ENCODE measurements at regions not wholly inside any gene's neighbourhood (a gene's known extent, or its start where the extent isn't known, plus 50 kb on each side); places are given as distances from the start of the nearest gene placed in this dataset.

- 48 to 57% methylated on average over 3 of the region's 3 CpGs for WGBS, 2 experiments (ENCODE audit: low coverage in 1 of 2, low lambda C conversion rate in 2 of 2, missing lambda C conversion rate in 2 of 2)
Measured at GRCh38 chr9:78778318-78778717, 481.4 kb downstream of the PSAT1 start.

DNA sequence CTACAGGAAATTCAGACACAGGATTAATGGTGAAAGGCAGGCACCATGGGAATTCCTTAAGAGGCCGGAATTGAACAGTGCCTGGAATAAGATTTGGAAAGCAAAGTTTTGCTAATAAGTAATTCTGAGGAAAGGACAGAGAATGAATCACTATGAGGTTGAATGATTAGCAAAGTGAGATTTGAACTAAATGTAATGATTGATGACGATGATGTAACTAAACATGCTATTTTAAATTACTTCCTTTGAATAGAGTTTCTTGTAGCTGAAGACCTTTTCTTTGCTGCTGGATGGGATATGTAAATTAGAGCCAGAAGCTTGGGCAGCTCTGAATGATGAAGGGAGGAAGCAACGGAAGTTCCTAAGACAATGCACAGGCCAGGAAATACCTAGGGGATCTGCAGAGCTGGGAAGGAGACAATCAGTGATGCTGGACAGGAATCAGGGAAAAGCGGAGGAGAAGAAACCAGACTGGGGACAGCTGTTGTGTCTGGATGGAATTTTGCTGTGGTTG is 482.0 kb downstream of the PSAT1 start:
- no peaks in the 10 kb centered on the region for H4K20me1 ChIP-seq (ENCODE audit: insufficient read depth)
- H3K27ac ChIP-seq: no peak overlapping the region
- no peak overlapping the region for H2AFZ ChIP-seq
- no peaks in the 10 kb centered on the region for H3K9me2 ChIP-seq (ENCODE audit: insufficient read depth)
- no peak overlapping the region for H3K4me2 ChIP-seq (ENCODE audit: unreplicated experiment)
- H3K4me1 ChIP-seq (ENCODE audit: insufficient read depth): no peaks in the 10 kb centered on the region
- in situ Hi-C loops (cut with MboI): no loop called here
- no peaks in the 10 kb centered on the region for H3F3A ChIP-seq (ENCODE audit: insufficient read depth)
- WGBS, 2 experiments (ENCODE audit: low coverage in 1 of 2, low lambda C conversion rate in 2 of 2, missing lambda C conversion rate in 2 of 2): 64 to 66% methylated on average over 4 of the region's 4 CpGs
- H3K36me3 ChIP-seq (ENCODE audit: low read depth): no peaks in the 10 kb centered on the region
- no peak overlapping the region for H3K9ac ChIP-seq
- DNase-seq: no peak
- no peaks in the 10 kb centered on the region for H3K27me3 ChIP-seq (replicated peaks; ENCODE audit: insufficient read depth)
- H3K4me3 ChIP-seq: no peak overlapping the region
- H3K9me3 ChIP-seq (ENCODE audit: low read depth): no peaks in the 10 kb centered on the region
- no peaks in the 10 kb centered on the region for H3K79me2 ChIP-seq (ENCODE audit: insufficient read depth)
- TF ChIP-seq EZH2 (IDR thresholded peaks at IDR 0.05; ENCODE audit: insufficient read depth, poor library complexity, severe bottlenecking): no peak
- no peak for TF ChIP-seq EZH2phosphoT487 (IDR thresholded peaks at IDR 0.05; ENCODE audit: insufficient read depth, low read depth)

More at GRCh38 chr9:78778318-78778717, 481.4 kb downstream of the PSAT1 start:
- H3K79me2 ChIP-seq (ENCODE audit: insufficient read depth): no peaks in the 10 kb centered on the region
- H4K20me1 ChIP-seq (ENCODE audit: insufficient read depth): no peaks in the 10 kb centered on the region
- no peaks in the 10 kb centered on the region for H3F3A ChIP-seq (ENCODE audit: insufficient read depth)
- in situ Hi-C loops (cut with MboI): no loop called here
- H3K4me1 ChIP-seq (ENCODE audit: insufficient read depth): no peaks in the 10 kb centered on the region
- no peak for DNase-seq
- H3K9me3 ChIP-seq (ENCODE audit: low read depth): no peaks in the 10 kb centered on the region
- no peak overlapping the region for H3K9ac ChIP-seq
- H2AFZ ChIP-seq: no peak overlapping the region
- no peak overlapping the region for H3K4me2 ChIP-seq (ENCODE audit: unreplicated experiment)
- no peaks in the 10 kb centered on the region for H3K27me3 ChIP-seq (replicated peaks; ENCODE audit: insufficient read depth)
- H3K9me2 ChIP-seq (ENCODE audit: insufficient read depth): no peaks in the 10 kb centered on the region
- no peak overlapping the region for H3K4me3 ChIP-seq
- no peaks in the 10 kb centered on the region for H3K36me3 ChIP-seq (ENCODE audit: low read depth)
- TF ChIP-seq EZH2phosphoT487 (IDR thresholded peaks at IDR 0.05; ENCODE audit: insufficient read depth, low read depth): no peak
- TF ChIP-seq EZH2 (IDR thresholded peaks at IDR 0.05; ENCODE audit: insufficient read depth, poor library complexity, severe bottlenecking): no peak
- H3K27ac ChIP-seq: no peak overlapping the region

GRCh38 chr9:78781681-78782080 is 484.8 kb downstream of the PSAT1 start:
- H3K27me3 ChIP-seq (replicated peaks; ENCODE audit: insufficient read depth): no peaks in the 10 kb centered on the region
- no peaks in the 10 kb centered on the region for H3K36me3 ChIP-seq (ENCODE audit: low read depth)
- H3K79me2 ChIP-seq (ENCODE audit: insufficient read depth): no peaks in the 10 kb centered on the region
- H3K4me3 ChIP-seq: no peak overlapping the region
- peak; percentile 51 for DNase-seq
- H3K27ac ChIP-seq: no peak overlapping the region
- WGBS, 2 experiments (ENCODE audit: low coverage in 1 of 2, low lambda C conversion rate in 2 of 2, missing lambda C conversion rate in 2 of 2): 86% methylated on average over 4 of the region's 4 CpGs
- peaks cover 9% of the 10 kb centered on the region; the same call in 1 of the 2 replicates for H3F3A ChIP-seq (ENCODE audit: insufficient read depth)
- TF ChIP-seq EZH2phosphoT487 (IDR thresholded peaks at IDR 0.05; ENCODE audit: insufficient read depth, low read depth) (no peak), EZH2 (IDR thresholded peaks at IDR 0.05; ENCODE audit: insufficient read depth, poor library complexity, severe bottlenecking) (no peak)
- H3K4me1 ChIP-seq (ENCODE audit: insufficient read depth): peaks cover 8% of the 10 kb centered on the region
- no peaks in the 10 kb centered on the region for H3K9me2 ChIP-seq (ENCODE audit: insufficient read depth)
- H3K9ac ChIP-seq: no peak overlapping the region
- in situ Hi-C loops (cut with MboI): no loop called here
- H4K20me1 ChIP-seq (ENCODE audit: insufficient read depth): no peaks in the 10 kb centered on the region
- no peaks in the 10 kb centered on the region for H3K9me3 ChIP-seq (ENCODE audit: low read depth)
- H3K4me2 ChIP-seq (ENCODE audit: unreplicated experiment): no peak overlapping the region
- no peak overlapping the region for H2AFZ ChIP-seq

- DNase-seq: no peak
- no peak overlapping the region for H2AFZ ChIP-seq
- H3K4me1 ChIP-seq (ENCODE audit: insufficient read depth): peaks cover 13% of the 10 kb centered on the region
- H3K9me3 ChIP-seq (ENCODE audit: low read depth): no peaks in the 10 kb centered on the region
- in situ Hi-C loops (cut with MboI): no loop called here
- H3K27me3 ChIP-seq (replicated peaks; ENCODE audit: insufficient read depth): no peaks in the 10 kb centered on the region
- 76 to 79% methylated on average over 3 of the region's 3 CpGs for WGBS, 2 experiments (ENCODE audit: low coverage in 1 of 2, low lambda C conversion rate in 2 of 2, missing lambda C conversion rate in 2 of 2)
- no peaks in the 10 kb centered on the region for H3K79me2 ChIP-seq (ENCODE audit: insufficient read depth)
- H3K4me3 ChIP-seq: no peak overlapping the region
- no peak for TF ChIP-seq EZH2phosphoT487 (IDR thresholded peaks at IDR 0.05; ENCODE audit: insufficient read depth, low read depth)
- TF ChIP-seq EZH2 (IDR thresholded peaks at IDR 0.05; ENCODE audit: insufficient read depth, poor library complexity, severe bottlenecking): no peak
- no peaks in the 10 kb centered on the region for H4K20me1 ChIP-seq (ENCODE audit: insufficient read depth)
- no peak overlapping the region for H3K9ac ChIP-seq
- peaks cover 14% of the 10 kb centered on the region; the same call in 1 of the 2 replicates for H3F3A ChIP-seq (ENCODE audit: insufficient read depth)
- no peak overlapping the region for H3K4me2 ChIP-seq (ENCODE audit: unreplicated experiment)
- H3K27ac ChIP-seq: no peak overlapping the region
- no peaks in the 10 kb centered on the region for H3K36me3 ChIP-seq (ENCODE audit: low read depth)
- no peaks in the 10 kb centered on the region for H3K9me2 ChIP-seq (ENCODE audit: insufficient read depth)
Measured at GRCh38 chr9:78782234-78782633, 485.3 kb downstream of the PSAT1 start.

DNA sequence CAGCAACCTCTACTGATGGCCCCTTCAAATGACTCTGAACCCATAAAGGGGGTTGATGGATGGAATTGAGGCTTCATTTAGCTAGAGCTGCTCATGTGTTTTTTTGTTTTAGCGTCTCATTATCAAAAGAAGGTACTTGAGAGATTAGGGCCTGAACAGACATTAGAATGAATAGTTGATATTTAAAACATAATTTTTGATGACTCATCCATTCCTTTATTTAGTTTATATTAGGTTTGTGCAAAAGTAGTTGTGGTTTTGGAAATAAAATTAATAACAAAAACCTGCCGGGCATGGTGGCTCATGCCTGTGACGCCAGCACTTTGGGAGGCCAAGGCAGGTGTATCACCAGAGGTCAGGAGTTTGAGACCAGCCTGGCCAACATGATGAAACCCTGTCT is 485.9 kb downstream of the PSAT1 start:
- Histone ChIP-seq H4K20me1 (ENCODE audit: insufficient read depth) (no peaks in the 10 kb centered on the region), H3K27me3 (replicated peaks; ENCODE audit: insufficient read depth) (no peaks in the 10 kb centered on the region), H3K9me2 (ENCODE audit: insufficient read depth) (no peaks in the 10 kb centered on the region), H3K4me1 (ENCODE audit: insufficient read depth) (peaks cover 20% of the 10 kb centered on the region), H3K9me3 (ENCODE audit: low read depth) (no peaks in the 10 kb centered on the region), H3F3A (ENCODE audit: insufficient read depth) (peaks cover 21% of the 10 kb centered on the region; the same call in 1 of the 2 replicates), H3K4me3 (no peak overlapping the region), H3K9ac (no peak overlapping the region), H3K4me2 (ENCODE audit: unreplicated experiment) (no peak overlapping the region), H3K79me2 (ENCODE audit: insufficient read depth) (no peaks in the 10 kb centered on the region), H3K36me3 (ENCODE audit: low read depth) (no peaks in the 10 kb centered on the region), H2AFZ (no peak overlapping the region), H3K27ac (no peak overlapping the region)
- in situ Hi-C loops (cut with MboI): no loop called here
- no peak for DNase-seq
- WGBS, 2 experiments (ENCODE audit: low coverage in 1 of 2, low lambda C conversion rate in 2 of 2, missing lambda C conversion rate in 2 of 2): 81% methylated on average over 3 of the region's 3 CpGs
- TF ChIP-seq EZH2 (IDR thresholded peaks at IDR 0.05; ENCODE audit: insufficient read depth, poor library complexity, severe bottlenecking): no peak
- TF ChIP-seq EZH2phosphoT487 (IDR thresholded peaks at IDR 0.05; ENCODE audit: insufficient read depth, low read depth): no peak

All from GM23248 (cell line).